ENCODE measurements at regions not wholly inside any gene's neighbourhood (a gene's known extent, or its start where the extent isn't known, plus 50 kb on each side); places are given as distances from the start of the nearest gene placed in this dataset.
"Not testable (repeated sequence)": the region's sequence is repeated elsewhere in the genome, so short reads cannot be mapped to it uniquely, and the experiment has no call there.

- intact Hi-C loops (cut with DNase I) = no loop called here
- ATAC-seq (ENCODE audit: poor library complexity) = no peak
- DNase-seq = no peak
These were observed 101.8 kb upstream of the TAF11L2 start for GRCh38 chr5:17396247-17396646.

- no peak for ATAC-seq (ENCODE audit: poor library complexity)
- intact Hi-C loops (cut with DNase I) = no loop called here
- DNase-seq = no peak
These were observed 99.6 kb upstream of the TAF11L2 start for GRCh38 chr5:17398431-17398830.

GRCh38 chr5:17398866-17399835 lies 98.9 kb upstream of the TAF11L2 start:
- ATAC-seq (ENCODE audit: poor library complexity) = no peak
- intact Hi-C loops (cut with DNase I) = no loop called here

GRCh38 chr5:17399931-17400330 lies 98.1 kb upstream of the TAF11L2 start:
- ATAC-seq (ENCODE audit: poor library complexity) (no peak), DNase-seq (no peak)
- intact Hi-C loops (cut with DNase I) = no loop called here

More at GRCh38 chr5:17398866-17399835, 98.9 kb upstream of the TAF11L2 start:
- DNase-seq = no peak

- intact Hi-C loops (cut with DNase I) = no loop called here
- DNase-seq (peak; percentile 50), ATAC-seq (ENCODE audit: poor library complexity) (no peak)
These were observed 97.1 kb upstream of the TAF11L2 start for GRCh38 chr5:17400724-17401469.

GRCh38 chr5:17401470-17402288 lies 96.4 kb upstream of the TAF11L2 start:
- intact Hi-C loops (cut with DNase I) = no loop called here
- ATAC-seq (ENCODE audit: poor library complexity) (no peak), DNase-seq (no peak)

- no peak for ATAC-seq (ENCODE audit: poor library complexity)
- intact Hi-C loops (cut with DNase I) = no loop called here
- DNase-seq = no peak
These were observed 95.5 kb upstream of the TAF11L2 start for GRCh38 chr5:17402289-17403121.

GRCh38 chr5:17403695-17404490 lies 94.1 kb upstream of the TAF11L2 start:
- no peak for ATAC-seq (ENCODE audit: poor library complexity)
- intact Hi-C loops (cut with DNase I) = no loop called here
- DNase-seq = no peak

GRCh38 chr5:17405976-17406375 lies 92.1 kb upstream of the TAF11L2 start:
- intact Hi-C loops (cut with DNase I) = no loop called here
- DNase-seq = no peak
- ATAC-seq (ENCODE audit: poor library complexity) = no peak

- intact Hi-C loops (cut with DNase I) = no loop called here
- no peak for DNase-seq
- no peak for ATAC-seq (ENCODE audit: poor library complexity)
These were observed 91.6 kb upstream of the TAF11L2 start for GRCh38 chr5:17406423-17406838.

- intact Hi-C loops (cut with DNase I) = no loop called here
- ATAC-seq (ENCODE audit: poor library complexity) = no peak
- no peak for DNase-seq
These were observed 86.3 kb upstream of the TAF11L2 start for GRCh38 chr5:17411436-17412402.

GRCh38 chr5:17412760-17413671 lies 85.0 kb upstream of the TAF11L2 start:
- DNase-seq (no peak), ATAC-seq (ENCODE audit: poor library complexity) (no peak)

GRCh38 chr5:17413691-17414090 lies 84.3 kb upstream of the TAF11L2 start:
- ATAC-seq (ENCODE audit: poor library complexity) (no peak), DNase-seq (no peak)
- intact Hi-C loops (cut with DNase I) = no loop called here

More at GRCh38 chr5:17412760-17413671, 85.0 kb upstream of the TAF11L2 start:
- intact Hi-C loops (cut with DNase I) = no loop called here

- intact Hi-C loops (cut with DNase I) = no loop called here
- ATAC-seq (ENCODE audit: poor library complexity) = no peak
- DNase-seq = no peak
These were observed 82.7 kb upstream of the TAF11L2 start for GRCh38 chr5:17415321-17415758.

- DNase-seq; ATAC-seq (ENCODE audit: poor library complexity); intact Hi-C loops (cut with DNase I): not testable (repeated sequence)
These were observed 81.7 kb upstream of the TAF11L2 start for GRCh38 chr5:17416374-17416773.

All from Right ventricle myocardium superior (tissue), 1 donor.